PC-3 (cell line): ENCODE measurements at regions not wholly inside any gene's neighbourhood (a gene's known extent, or its start where the extent isn't known, plus 50 kb on each side); places are given as distances from the start of the nearest gene placed in this dataset.
A peak's percentile ranks its signal among the peaks of the same experiment; 100 is the strongest.

Experiments used
- ATAC-seq: fragments of 200-7000 bp; cut with Tn5 transposase; 2 replicates; pipeline ENCODE4 v1.9.1; 2020; ENCODE audit warnings: mild to moderate bottlenecking, moderate library complexity
- BruUV-seq: library from RNA; stranded (reverse); fragments of 400-500 nt; replicated peaks from 2 replicates; lab custom pipeline; 2021; lab: Mats Ljungman, UMichigan
- CTCF ChIA-PET: fragments of 300-600 bp; sonication (Branson Sonifier 250); formaldehyde crosslinking; loops from one replicate; lab custom pipeline; 2022; ENCODE audit warnings: antibody characterized with exemption; lab: Charles Lee
- POLR2A ChIA-PET: fragments of 300-600 bp; sonication (Branson Sonifier 250); formaldehyde crosslinking; loops from one replicate; lab custom pipeline; 2022; ENCODE audit warnings: antibody characterized with exemption; ENCODE audit not compliant: unreplicated experiment; lab: Charles Lee
- DNase-seq: peaks from one replicate; pipeline ENCODE4 v3.0.0-alpha.2; 2015
- H2AFZ ChIP-seq: fragments of 300-600 bp; sonication (generic); 2 replicates; pipeline ENCODE4 v1.6.0; 2016; ENCODE audit warnings: antibody characterized with exemption, low read length
- H3F3A ChIP-seq: fragments of 300-600 bp; sonication (generic); one replicate; pipeline ENCODE4 v1.6.0; 2017; ENCODE audit warnings: antibody characterized with exemption, low read length, control low read depth, mild to moderate bottlenecking; ENCODE audit not compliant: unreplicated experiment
- H3K27ac ChIP-seq: fragments of 300-600 bp; sonication (generic); 2 replicates; pipeline ENCODE4 v1.5.1; 2016; ENCODE audit warnings: mild to moderate bottlenecking, low read length
- H3K27me3 ChIP-seq: fragments of 300-600 bp; sonication (generic); 2 replicates; pipeline ENCODE4 v1.6.1; 2016; ENCODE audit warnings: low read length, mixed read lengths
- H3K36me3 ChIP-seq: fragments of 300-600 bp; sonication (generic); 2 replicates; pipeline ENCODE4 v1.6.1; 2016; ENCODE audit warnings: low read depth, mixed run types, low read length, mixed read lengths
- H3K4me1 ChIP-seq: fragments of 300-600 bp; sonication (generic); 2 replicates; pipeline ENCODE4 v1.5.1; 2016; ENCODE audit warnings: low read length; ENCODE audit not compliant: insufficient read depth
- H3K4me2 ChIP-seq: fragments of 300-600 bp; sonication (generic); 2 replicates; pipeline ENCODE4 v1.6.0; 2016; ENCODE audit warnings: low read length
- H3K4me3 ChIP-seq: fragments of 300-600 bp; sonication (generic); 2 replicates; pipeline ENCODE4 v1.5.1; 2016; ENCODE audit warnings: mild to moderate bottlenecking, low read length, mixed read lengths
- H3K79me2 ChIP-seq: fragments of 300-600 bp; sonication (generic); 2 replicates; pipeline ENCODE4 v1.6.1; 2017; ENCODE audit warnings: low read length, mixed read lengths
- H3K9ac ChIP-seq: fragments of 300-600 bp; sonication (generic); 2 replicates; pipeline ENCODE4 v1.6.0; 2016; ENCODE audit warnings: mild to moderate bottlenecking, low read length
- H3K9me2 ChIP-seq: fragments of 300-600 bp; sonication (generic); replicated peaks from 2 replicates; pipeline ENCODE4 v1.6.1; 2016; ENCODE audit warnings: mixed run types, low read length, mixed read lengths
- H3K9me3 ChIP-seq: fragments of 300-600 bp; sonication (generic); 2 replicates; pipeline ENCODE4 v1.6.1; 2016; ENCODE audit warnings: low read length, mixed read lengths
- H4K20me1 ChIP-seq: fragments of 300-600 bp; sonication (generic); 2 replicates; pipeline ENCODE4 v1.6.1; 2016; ENCODE audit warnings: low read length, mixed read lengths
- CTCF ChIP-seq: fragments of 300-600 bp; sonication (generic); conservative IDR thresholded peaks from 2 replicates; pipeline ENCODE4 v1.5.1; 2017; ENCODE audit warnings: antibody characterized with exemption, low read depth, mild to moderate bottlenecking, low read length
- EZH2 ChIP-seq: fragments of 300-600 bp; sonication (generic); IDR thresholded peaks from one replicate; pipeline ENCODE4 v1.6.1; 2017; ENCODE audit warnings: antibody characterized with exemption, mild to moderate bottlenecking, low read length; ENCODE audit not compliant: unreplicated experiment
- EZH2phosphoT487 ChIP-seq: fragments of 300-600 bp; sonication (generic); IDR thresholded peaks from 2 replicates; pipeline ENCODE4 v1.6.1; 2018; ENCODE audit warnings: mild to moderate bottlenecking, antibody characterized with exemption, low read length, borderline replicate concordance
- intact Hi-C: fragments of 100-400 bp; cut with micrococcal nuclease; formaldehyde crosslinking; loops from 2 replicates; pipeline ENCODE4 v1.9.0; 2023

DNA sequence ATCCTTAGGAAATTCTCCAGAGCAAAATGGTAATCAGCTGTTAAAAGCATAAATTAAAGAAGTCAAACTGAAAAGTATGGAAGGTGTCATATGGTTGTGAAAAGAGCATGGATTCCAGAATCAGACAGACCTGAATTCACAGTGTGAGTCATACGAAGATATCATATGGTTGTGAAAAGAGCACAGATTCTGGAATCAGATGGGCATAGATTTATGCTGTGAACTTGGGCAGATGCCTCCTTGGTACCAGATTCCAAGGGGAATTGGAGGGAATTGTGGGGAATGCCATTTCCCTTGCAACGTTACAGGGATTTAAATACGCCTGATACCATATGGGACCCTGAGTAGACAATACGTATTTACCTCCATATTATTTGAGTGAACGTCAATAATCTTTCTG, 183.7 kb downstream of the GALC start:
- no TSS peak for BruUV-seq
- ATAC-seq: no peak
- intact Hi-C loops: no loop called here

DNA sequence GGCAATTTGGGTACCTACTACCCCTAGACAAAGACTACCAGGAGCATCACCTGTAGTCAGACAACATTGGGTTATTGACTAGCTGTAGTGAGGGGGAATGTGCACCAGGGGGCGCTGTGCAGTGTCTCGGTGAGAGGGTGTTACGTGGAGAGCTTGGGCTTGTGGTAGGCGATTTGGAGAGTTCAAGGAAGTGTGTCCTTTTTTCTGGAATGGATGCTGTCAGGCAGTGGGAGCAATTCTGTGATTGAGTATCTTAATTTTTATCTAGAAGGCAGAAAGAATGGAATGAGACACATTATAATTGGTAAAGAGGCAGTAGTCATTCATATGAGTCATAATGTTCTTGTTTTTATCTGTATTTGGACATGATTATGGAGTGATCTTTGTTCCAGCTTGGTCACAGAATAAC, 187.7 kb downstream of the GALC start:
- H4K20me1 ChIP-seq: no peaks in the 10 kb centered on the region
- CTCF ChIA-PET: no interaction called here
- no peak overlapping the region for H3K4me3 ChIP-seq
- ATAC-seq (no peak), DNase-seq (peak; percentile 22)
- no TSS peak for BruUV-seq
- H3K9ac ChIP-seq: no peak overlapping the region
- no peaks in the 10 kb centered on the region for H3K79me2 ChIP-seq
- TF ChIP-seq CTCF (peak; percentile 60), EZH2 (no peak)
- no peaks in the 10 kb centered on the region for H3K4me1 ChIP-seq
- no peaks in the 10 kb centered on the region for H3K9me2 ChIP-seq
- H3K27ac ChIP-seq: no peak overlapping the region
- no peaks in the 10 kb centered on the region for H3K27me3 ChIP-seq
- H3K36me3 ChIP-seq: no peaks in the 10 kb centered on the region; the same call in 1 of the 2 replicates
- no peaks in the 10 kb centered on the region for H3F3A ChIP-seq
- peaks cover 6% of the 10 kb centered on the region for H3K9me3 ChIP-seq
- intact Hi-C loops: no loop called here
- POLR2A ChIA-PET: no interaction called here
- no peak overlapping the region for H3K4me2 ChIP-seq
- no peak overlapping the region for H2AFZ ChIP-seq

More for the DNA sequence above, 183.7 kb downstream of the GALC start:
- Histone ChIP-seq H3K27me3 (peaks cover 12% of the 10 kb centered on the region), H3K9me3 (no peaks in the 10 kb centered on the region), H3K79me2 (no peaks in the 10 kb centered on the region), H3K9ac (no peak overlapping the region), H3K27ac (no peak overlapping the region), H3K4me3 (no peak overlapping the region), H3K4me2 (no peak overlapping the region), H3K9me2 (no peaks in the 10 kb centered on the region), H4K20me1 (no peaks in the 10 kb centered on the region), H3K36me3 (no peaks in the 10 kb centered on the region; the same call in 1 of the 2 replicates), H3F3A (no peaks in the 10 kb centered on the region), H3K4me1 (no peaks in the 10 kb centered on the region), H2AFZ (no peak overlapping the region)
- no peak for DNase-seq
- POLR2A ChIA-PET: no interaction called here
- CTCF ChIA-PET: no interaction called here
- TF ChIP-seq EZH2phosphoT487 (no peak), EZH2 (no peak), CTCF (no peak)

GRCh38 chr14:87800216-87800615, 192.8 kb downstream of the GALC start:
- Histone ChIP-seq H3K4me2 (no peak overlapping the region), H3K9me3 (peaks cover 9% of the 10 kb centered on the region), H3K9me2 (no peaks in the 10 kb centered on the region), H3F3A (no peaks in the 10 kb centered on the region), H3K4me3 (no peak overlapping the region), H4K20me1 (no peaks in the 10 kb centered on the region), H3K36me3 (no peaks in the 10 kb centered on the region; the same call in 1 of the 2 replicates), H3K4me1 (no peaks in the 10 kb centered on the region), H2AFZ (no peak overlapping the region), H3K79me2 (no peaks in the 10 kb centered on the region), H3K27ac (no peak overlapping the region), H3K27me3 (no peaks in the 10 kb centered on the region), H3K9ac (no peak overlapping the region)
- intact Hi-C loops: no loop called here
- TF ChIP-seq EZH2phosphoT487 (no peak), CTCF (no peak), EZH2 (no peak)
- DNase-seq (no peak), ATAC-seq (no peak)
- ChIA-PET CTCF (no interaction called here), POLR2A (no interaction called here)
- BruUV-seq: no TSS peak
